Stimulated activated CD4-positive, alpha-beta T cell treated with anti-CD3 and anti-CD28 coated beads, Interleukin-15, amount 100 ng/mL, for 1 hour (primary cell): ENCODE measurements at regions not wholly inside any gene's neighbourhood (a gene's known extent, or its start where the extent isn't known, plus 50 kb on each side); places are given as distances from the start of the nearest gene placed in this dataset.

Experiments used
- DNase-seq, 2 donors: peaks; one replicate each; pipeline ENCODE4 v3.0.0-alpha.2; 2020; ENCODE audit warnings: low read depth in 1 of 2, low spot score in 1 of 2

- no peak for DNase-seq
Observed at GRCh38 chr5:175765858-175766257, 105.5 kb upstream of the CPLX2 start.

GRCh38 chr5:175766963-175767362 lies 104.4 kb upstream of the CPLX2 start:
- no peak for DNase-seq

- no peak for DNase-seq
Observed at GRCh38 chr5:175772747-175773533, 98.4 kb upstream of the CPLX2 start.

GRCh38 chr5:175773534-175774070 lies 97.8 kb upstream of the CPLX2 start:
- no peak for DNase-seq

GRCh38 chr5:175775416-175775815 lies 96.0 kb upstream of the CPLX2 start:
- DNase-seq = no peak

- no peak for DNase-seq
Observed at GRCh38 chr5:175778951-175779503, 92.4 kb upstream of the CPLX2 start.

GRCh38 chr5:175783739-175784138 lies 87.6 kb upstream of the CPLX2 start:
- DNase-seq = no peak

GRCh38 chr5:175784230-175784629 lies 87.1 kb upstream of the CPLX2 start:
- no peak for DNase-seq

GRCh38 chr5:175785681-175786080 lies 85.7 kb upstream of the CPLX2 start:
- DNase-seq = no peak

GRCh38 chr5:175788155-175788787 lies 83.1 kb upstream of the CPLX2 start:
- no peak for DNase-seq

GRCh38 chr5:175789670-175790069 lies 81.7 kb upstream of the CPLX2 start:
- no peak for DNase-seq

GRCh38 chr5:175790796-175791195 lies 80.6 kb upstream of the CPLX2 start:
- no peak for DNase-seq

- DNase-seq = no peak
Observed at GRCh38 chr5:175795959-175796358, 75.4 kb upstream of the CPLX2 start.

- peak; percentile 50 to 72 for DNase-seq
Observed at GRCh38 chr5:175796536-175797499, 74.6 kb upstream of the CPLX2 start.

- no peak for DNase-seq
Observed at GRCh38 chr5:175797521-175798038, 73.8 kb upstream of the CPLX2 start.

- DNase-seq = no peak
Observed at GRCh38 chr5:175798626-175799025, 72.8 kb upstream of the CPLX2 start.

GRCh38 chr5:175800656-175801081 lies 70.7 kb upstream of the CPLX2 start:
- DNase-seq = no peak

GRCh38 chr5:175802361-175802760 lies 69.0 kb upstream of the CPLX2 start:
- DNase-seq = no peak

GRCh38 chr5:175803254-175803653 lies 68.1 kb upstream of the CPLX2 start:
- no peak for DNase-seq

- no peak for DNase-seq
Observed at GRCh38 chr5:175803736-175804454, 67.5 kb upstream of the CPLX2 start.
